Kidney epithelial cell (primary cell): ENCODE measurements at regions not wholly inside any gene's neighbourhood (a gene's known extent, or its start where the extent isn't known, plus 50 kb on each side); places are given as distances from the start of the nearest gene placed in this dataset.

Experiments
- DNase-seq: peaks from one replicate; pipeline ENCODE4 v3.0.0-alpha.2; 2010; ENCODE audit warnings: low read depth
- H3K27me3 ChIP-seq: 2 replicates; pipeline ENCODE4 v1.6.0; 2011; ENCODE audit warnings: low read length; ENCODE audit not compliant: control insufficient read depth, insufficient read depth
- H3K36me3 ChIP-seq: 2 replicates; pipeline ENCODE4 v1.5.1; 2011; ENCODE audit warnings: low read length; ENCODE audit not compliant: control insufficient read depth, insufficient read depth
- H3K4me3 ChIP-seq: 2 replicates; pipeline ENCODE4 v1.5.1; 2011; ENCODE audit warnings: low read depth, mild to moderate bottlenecking, control low read depth, low read length
- CTCF ChIP-seq: IDR thresholded peaks from 2 replicates; pipeline ENCODE4 v1.5.1; 2011; ENCODE audit warnings: mild to moderate bottlenecking, moderate library complexity, low read length, control low read depth, inconsistent platforms; ENCODE audit not compliant: insufficient read depth, poor library complexity, severe bottlenecking

GRCh38 chr4:24643774-24644520, 59.6 kb upstream of the DHX15 start:
- TF ChIP-seq CTCF: no peak
- no peak overlapping the region for H3K4me3 ChIP-seq
- H3K27me3 ChIP-seq: no peaks in the 10 kb centered on the region
- no peaks in the 10 kb centered on the region for H3K36me3 ChIP-seq
- no peak for DNase-seq

- H3K4me3 ChIP-seq: no peak overlapping the region
- DNase-seq: no peak
- TF ChIP-seq CTCF: no peak
- H3K36me3 ChIP-seq: no peaks in the 10 kb centered on the region
- H3K27me3 ChIP-seq: no peaks in the 10 kb centered on the region
Observed at GRCh38 chr4:24644983-24645764, 60.8 kb upstream of the DHX15 start.

GRCh38 chr4:24645765-24646550, 61.6 kb upstream of the DHX15 start:
- Histone ChIP-seq H3K27me3 (no peaks in the 10 kb centered on the region), H3K4me3 (no peak overlapping the region), H3K36me3 (no peaks in the 10 kb centered on the region)
- no peak for TF ChIP-seq CTCF
- no peak for DNase-seq

GRCh38 chr4:24646798-24647460, 62.6 kb upstream of the DHX15 start:
- no peaks in the 10 kb centered on the region for H3K36me3 ChIP-seq
- H3K4me3 ChIP-seq: no peak overlapping the region
- no peak for TF ChIP-seq CTCF
- H3K27me3 ChIP-seq: no peaks in the 10 kb centered on the region
- DNase-seq: no peak

GRCh38 chr4:24650849-24651640, 66.7 kb upstream of the DHX15 start:
- TF ChIP-seq CTCF: no peak
- Histone ChIP-seq H3K27me3 (no peaks in the 10 kb centered on the region), H3K4me3 (no peak overlapping the region), H3K36me3 (no peaks in the 10 kb centered on the region)
- no peak for DNase-seq
